HepG2 (cell line): ENCODE measurements at regions not wholly inside any gene's neighbourhood (a gene's known extent, or its start where the extent isn't known, plus 50 kb on each side); places are given as distances from the start of the nearest gene placed in this dataset.

Source experiments
- ZNF337 ChIP-seq: sonication (generic); formaldehyde crosslinking; IDR thresholded peaks from 2 replicates; pipeline ENCODE4 v1.5.1; 2020; ENCODE audit warnings: missing genetic modification reagents, low read depth, mild to moderate bottlenecking, borderline replicate concordance
- TF ChIP-seq, protein P1 (sequence below): sonication (generic); formaldehyde crosslinking; IDR thresholded peaks from 2 replicates; pipeline ENCODE4 v1.5.0; 2020; ENCODE audit warnings: mild to moderate bottlenecking, missing genetic modification reagents, moderate library complexity
- TF ChIP-seq, protein P2 (sequence below): sonication (generic); formaldehyde crosslinking; IDR thresholded peaks from 2 replicates; pipeline ENCODE4 v1.8.1; 2023; ENCODE audit warnings: mild to moderate bottlenecking, missing genetic modification reagents

DNA sequence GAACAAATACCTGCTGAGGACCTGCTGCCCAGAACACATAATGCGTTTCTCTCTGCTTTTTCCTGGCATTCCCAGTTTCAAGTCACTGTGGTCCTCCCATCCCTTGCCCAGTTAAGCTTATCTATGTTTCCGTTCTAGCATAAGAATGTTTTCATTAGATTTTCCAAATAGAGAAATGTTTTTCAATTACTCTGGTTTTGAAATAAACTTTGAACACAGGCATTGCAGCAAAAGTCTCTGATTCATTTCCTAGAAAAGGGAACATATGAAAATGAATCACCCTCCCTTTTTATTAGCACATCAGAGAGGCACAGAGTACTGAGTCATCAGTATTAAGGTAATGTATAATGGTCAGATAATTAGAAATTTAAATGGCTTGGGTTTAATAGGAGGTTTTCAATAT is 201.1 kb upstream of the TMEM260 start:
- TF ChIP-seq, protein P1, sequence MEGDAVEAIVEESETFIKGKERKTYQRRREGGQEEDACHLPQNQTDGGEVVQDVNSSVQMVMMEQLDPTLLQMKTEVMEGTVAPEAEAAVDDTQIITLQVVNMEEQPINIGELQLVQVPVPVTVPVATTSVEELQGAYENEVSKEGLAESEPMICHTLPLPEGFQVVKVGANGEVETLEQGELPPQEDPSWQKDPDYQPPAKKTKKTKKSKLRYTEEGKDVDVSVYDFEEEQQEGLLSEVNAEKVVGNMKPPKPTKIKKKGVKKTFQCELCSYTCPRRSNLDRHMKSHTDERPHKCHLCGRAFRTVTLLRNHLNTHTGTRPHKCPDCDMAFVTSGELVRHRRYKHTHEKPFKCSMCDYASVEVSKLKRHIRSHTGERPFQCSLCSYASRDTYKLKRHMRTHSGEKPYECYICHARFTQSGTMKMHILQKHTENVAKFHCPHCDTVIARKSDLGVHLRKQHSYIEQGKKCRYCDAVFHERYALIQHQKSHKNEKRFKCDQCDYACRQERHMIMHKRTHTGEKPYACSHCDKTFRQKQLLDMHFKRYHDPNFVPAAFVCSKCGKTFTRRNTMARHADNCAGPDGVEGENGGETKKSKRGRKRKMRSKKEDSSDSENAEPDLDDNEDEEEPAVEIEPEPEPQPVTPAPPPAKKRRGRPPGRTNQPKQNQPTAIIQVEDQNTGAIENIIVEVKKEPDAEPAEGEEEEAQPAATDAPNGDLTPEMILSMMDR = no peak
- TF ChIP-seq, protein P2, sequence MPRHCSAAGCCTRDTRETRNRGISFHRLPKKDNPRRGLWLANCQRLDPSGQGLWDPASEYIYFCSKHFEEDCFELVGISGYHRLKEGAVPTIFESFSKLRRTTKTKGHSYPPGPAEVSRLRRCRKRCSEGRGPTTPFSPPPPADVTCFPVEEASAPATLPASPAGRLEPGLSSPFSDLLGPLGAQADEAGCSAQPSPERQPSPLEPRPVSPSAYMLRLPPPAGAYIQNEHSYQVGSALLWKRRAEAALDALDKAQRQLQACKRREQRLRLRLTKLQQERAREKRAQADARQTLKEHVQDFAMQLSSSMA (CRISPR knock-in tag) = no peak
- no peak for TF ChIP-seq ZNF337 (CRISPR knock-in tag)
